HFFc6 (cell line): ENCODE measurements at regions not wholly inside any gene's neighbourhood (a gene's known extent, or its start where the extent isn't known, plus 50 kb on each side); places are given as distances from the start of the nearest gene placed in this dataset.

ENCODE experiments used
- DNase-seq: peaks from one replicate; pipeline ENCODE4 v3.0.0-alpha.2; 2018
- H3K27ac Mint-ChIP-seq: 2 replicates; pipeline ENCODE4 v1.8.0; 2020; ENCODE audit warnings: mild to moderate bottlenecking, mixed read lengths
- H3K27me3 Mint-ChIP-seq: 2 replicates; pipeline ENCODE4 v1.8.0; 2021; ENCODE audit warnings: mild to moderate bottlenecking, moderate library complexity, mixed read lengths; ENCODE audit not compliant: insufficient read depth
- H3K36me3 Mint-ChIP-seq: 2 replicates; pipeline ENCODE4 v1.8.0; 2021; ENCODE audit warnings: low read depth, mixed read lengths
- H3K4me1 Mint-ChIP-seq: 2 replicates; pipeline ENCODE4 v1.8.0; 2020; ENCODE audit warnings: low read depth, mixed read lengths
- H3K4me3 Mint-ChIP-seq: 2 replicates; pipeline ENCODE4 v1.8.0; 2020; ENCODE audit warnings: mild to moderate bottlenecking, moderate library complexity, mixed read lengths
- H3K9me3 Mint-ChIP-seq: 2 replicates; pipeline ENCODE4 v1.8.0; 2020; ENCODE audit warnings: mild to moderate bottlenecking, mixed read lengths
- TF ChIP-seq, protein P1 (sequence below): fragments of 200-600 bp; sonication (generic); IDR thresholded peaks from 2 replicates; pipeline ENCODE4 v1.5.0; 2021; ENCODE audit warnings: antibody characterized with exemption, mild to moderate bottlenecking

DNA sequence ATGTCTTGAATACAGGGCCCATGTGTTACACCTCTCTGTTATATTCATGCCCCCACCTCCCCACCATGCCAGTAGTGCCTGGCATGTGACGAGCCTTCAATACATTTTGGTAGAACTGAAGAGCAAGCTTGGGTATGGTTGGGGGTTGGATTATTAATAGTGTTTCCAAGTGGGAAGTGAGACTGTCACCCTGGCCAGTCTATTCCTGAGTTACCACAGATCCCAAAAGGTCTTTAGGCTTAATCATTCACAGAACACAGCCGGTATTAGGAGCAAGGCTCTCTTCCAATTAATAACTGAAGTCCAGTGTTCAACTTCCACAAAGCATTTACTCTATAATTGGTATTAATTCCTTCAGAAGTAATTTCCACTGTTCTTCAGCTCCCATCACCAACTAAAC is 231.9 kb upstream of the LRTM1 start:
- H3K27me3 Mint-ChIP-seq, result no peaks in the 10 kb centered on the region; the same call in 1 of the 2 replicates
- TF ChIP-seq, protein P1, sequence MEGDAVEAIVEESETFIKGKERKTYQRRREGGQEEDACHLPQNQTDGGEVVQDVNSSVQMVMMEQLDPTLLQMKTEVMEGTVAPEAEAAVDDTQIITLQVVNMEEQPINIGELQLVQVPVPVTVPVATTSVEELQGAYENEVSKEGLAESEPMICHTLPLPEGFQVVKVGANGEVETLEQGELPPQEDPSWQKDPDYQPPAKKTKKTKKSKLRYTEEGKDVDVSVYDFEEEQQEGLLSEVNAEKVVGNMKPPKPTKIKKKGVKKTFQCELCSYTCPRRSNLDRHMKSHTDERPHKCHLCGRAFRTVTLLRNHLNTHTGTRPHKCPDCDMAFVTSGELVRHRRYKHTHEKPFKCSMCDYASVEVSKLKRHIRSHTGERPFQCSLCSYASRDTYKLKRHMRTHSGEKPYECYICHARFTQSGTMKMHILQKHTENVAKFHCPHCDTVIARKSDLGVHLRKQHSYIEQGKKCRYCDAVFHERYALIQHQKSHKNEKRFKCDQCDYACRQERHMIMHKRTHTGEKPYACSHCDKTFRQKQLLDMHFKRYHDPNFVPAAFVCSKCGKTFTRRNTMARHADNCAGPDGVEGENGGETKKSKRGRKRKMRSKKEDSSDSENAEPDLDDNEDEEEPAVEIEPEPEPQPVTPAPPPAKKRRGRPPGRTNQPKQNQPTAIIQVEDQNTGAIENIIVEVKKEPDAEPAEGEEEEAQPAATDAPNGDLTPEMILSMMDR, result no peak
- peak overlapping the region; percentile 64 for H3K4me3 Mint-ChIP-seq
- H3K36me3 Mint-ChIP-seq, result no peaks in the 10 kb centered on the region
- H3K4me1 Mint-ChIP-seq, result peaks cover 74% of the 10 kb centered on the region
- DNase-seq, result no peak
- H3K27ac Mint-ChIP-seq, result peak overlapping the region; percentile 94
- no peaks in the 10 kb centered on the region for H3K9me3 Mint-ChIP-seq

DNA sequence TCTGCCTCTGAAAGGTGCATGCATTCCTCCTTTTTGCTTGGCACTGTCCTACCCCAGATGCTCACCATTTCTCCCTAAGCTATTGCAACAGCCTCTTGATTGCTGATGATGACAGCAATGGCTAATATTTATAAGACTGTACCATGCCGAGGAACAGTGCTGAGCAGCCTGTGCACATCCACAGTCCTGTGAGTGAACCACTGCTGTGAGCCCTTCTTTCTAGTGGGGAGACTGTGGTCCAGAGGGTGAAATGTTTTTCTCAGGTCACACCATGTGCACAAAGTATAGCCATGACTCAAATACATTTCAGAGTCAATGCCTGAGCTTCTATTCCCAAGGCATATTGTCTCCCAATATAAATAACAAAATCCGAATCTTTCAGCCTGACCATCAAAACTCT is 231.2 kb upstream of the LRTM1 start:
- no peaks in the 10 kb centered on the region for H3K36me3 Mint-ChIP-seq
- no peak for DNase-seq
- peaks cover 68% of the 10 kb centered on the region for H3K4me1 Mint-ChIP-seq
- TF ChIP-seq, protein P1, result no peak
- no peaks in the 10 kb centered on the region for H3K9me3 Mint-ChIP-seq
- no peaks in the 10 kb centered on the region; the same call in 1 of the 2 replicates for H3K27me3 Mint-ChIP-seq
- H3K4me3 Mint-ChIP-seq, result no peak overlapping the region
- H3K27ac Mint-ChIP-seq, result peak overlapping the region; percentile 94

DNA sequence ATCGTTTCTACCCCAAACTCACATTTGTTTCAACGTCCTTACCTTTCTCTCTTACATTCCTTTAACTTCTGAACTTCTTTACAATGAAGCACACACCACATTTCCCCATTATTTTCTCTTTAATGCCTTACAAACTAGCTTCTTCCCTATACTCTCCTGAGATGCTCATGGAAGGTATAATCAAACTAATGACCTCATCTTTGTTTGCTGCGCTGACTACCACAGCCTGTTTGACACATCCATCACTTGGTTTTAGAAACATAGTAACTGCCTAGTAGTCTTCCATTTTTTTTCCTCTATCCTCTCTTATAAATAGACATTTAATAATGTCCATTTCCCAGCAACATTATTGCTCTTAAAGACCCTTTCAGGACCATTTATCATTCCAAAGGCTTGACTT is 230.5 kb upstream of the LRTM1 start:
- H3K4me1 Mint-ChIP-seq, result peaks cover 65% of the 10 kb centered on the region

DNA sequence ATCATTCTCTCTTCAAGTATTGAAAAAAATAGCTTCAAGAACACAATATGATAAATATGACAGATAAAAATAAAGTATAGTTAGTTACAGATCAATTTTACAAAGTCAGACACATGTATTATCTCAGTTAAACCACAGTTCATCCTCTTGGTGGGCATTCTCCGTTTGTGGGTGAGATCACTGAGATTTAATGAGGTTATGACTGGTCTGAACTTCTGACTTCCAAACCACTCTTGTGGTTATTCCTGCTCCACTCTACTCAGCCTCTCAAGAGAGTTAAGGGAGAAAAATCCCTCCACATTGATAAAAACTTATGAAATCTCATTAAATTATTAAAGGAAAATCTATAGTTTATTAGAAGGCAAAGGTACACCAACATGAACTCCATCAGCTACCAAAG is 229.9 kb upstream of the LRTM1 start:
- no peaks in the 10 kb centered on the region for H3K9me3 Mint-ChIP-seq

More for the DNA sequence above, 230.5 kb upstream of the LRTM1 start:
- TF ChIP-seq, protein P1, result no peak
- no peaks in the 10 kb centered on the region; the same call in 1 of the 2 replicates for H3K27me3 Mint-ChIP-seq
- no peak for DNase-seq
- peak overlapping the region; percentile 20 for H3K27ac Mint-ChIP-seq
- H3K9me3 Mint-ChIP-seq, result no peaks in the 10 kb centered on the region
- H3K36me3 Mint-ChIP-seq, result no peaks in the 10 kb centered on the region
- no peak overlapping the region for H3K4me3 Mint-ChIP-seq

DNA sequence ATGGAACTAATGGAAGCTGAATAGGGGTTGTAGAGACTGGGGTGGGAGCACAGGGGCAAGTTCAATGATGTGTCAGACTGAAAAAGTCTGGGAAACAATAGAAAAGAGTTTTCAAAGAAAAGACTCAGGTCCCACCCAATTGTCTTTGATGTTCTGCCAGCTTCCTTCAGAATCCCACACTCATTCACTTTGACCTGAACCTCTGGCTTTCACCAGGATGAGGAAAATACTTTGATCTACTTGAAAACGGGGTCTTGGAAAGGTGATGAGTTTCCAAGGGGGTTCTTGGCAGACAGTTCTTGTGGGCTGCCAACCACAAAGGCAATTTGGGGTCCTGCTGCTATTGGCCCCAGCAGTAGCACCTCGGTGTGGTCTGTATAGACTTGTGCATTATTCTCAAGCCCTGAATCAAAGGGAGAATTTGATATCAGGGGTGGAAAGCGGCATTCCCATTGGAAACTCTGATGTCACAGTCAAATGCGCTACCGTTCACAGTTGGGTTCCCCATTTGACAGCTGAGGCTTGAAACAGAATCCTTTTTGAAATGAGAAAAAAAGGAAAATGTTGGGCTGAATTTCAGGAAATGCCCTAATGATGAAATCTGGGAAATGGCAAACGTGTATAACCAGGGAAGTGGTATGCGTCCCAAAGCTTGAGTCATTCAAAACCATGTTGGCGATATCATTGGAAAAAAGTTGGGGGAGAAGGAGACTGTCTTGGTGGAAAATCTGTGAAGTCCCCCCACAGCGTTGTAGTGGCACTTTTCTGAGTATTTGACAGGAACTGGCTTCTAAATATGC is 229.2 kb upstream of the LRTM1 start:
- Mint-ChIP-seq H3K36me3 (no peaks in the 10 kb centered on the region), H3K4me3 (no peak overlapping the region), H3K9me3 (no peaks in the 10 kb centered on the region), H3K27me3 (peaks cover 1% of the 10 kb centered on the region; the same call in 1 of the 2 replicates), H3K27ac (no peak overlapping the region; the same call in 1 of the 2 replicates), H3K4me1 (peaks cover 52% of the 10 kb centered on the region)
- no peak for DNase-seq
- TF ChIP-seq, protein P1, result no peak

More for the DNA sequence above, 229.9 kb upstream of the LRTM1 start:
- H3K27ac Mint-ChIP-seq, result no peak overlapping the region
- peak; percentile 54 for DNase-seq
- TF ChIP-seq, protein P1, result no peak
- no peak overlapping the region for H3K4me3 Mint-ChIP-seq
- no peaks in the 10 kb centered on the region for H3K36me3 Mint-ChIP-seq
- peaks cover under 1% of the 10 kb centered on the region; the same call in 1 of the 2 replicates for H3K27me3 Mint-ChIP-seq
- H3K4me1 Mint-ChIP-seq, result peaks cover 58% of the 10 kb centered on the region
